ENCODE measurements at regions not wholly inside any gene's neighbourhood (a gene's known extent, or its start where the extent isn't known, plus 50 kb on each side); places are given as distances from the start of the nearest gene placed in this dataset.

- TF ChIP-seq CTCF (IDR thresholded peaks at IDR 0.05) (no peak), POLR2A (IDR thresholded peaks at IDR 0.05) (no peak)
Observed at GRCh38 chr6:169891421-169891820, 140.0 kb downstream of the ERMARD start.

Measured in body of pancreas (tissue), 4 donors.